K562 (cell line): ENCODE measurements at regions not wholly inside any gene's neighbourhood (a gene's known extent, or its start where the extent isn't known, plus 50 kb on each side); places are given as distances from the start of the nearest gene placed in this dataset.
"Not testable (repeated sequence)": the region's sequence is repeated elsewhere in the genome, so short reads cannot be mapped to it uniquely, and the experiment has no call there.

Experiments used
- ATAC-seq: fragments of 200-7000 bp; cut with Tn5 transposase; 3 replicates; pipeline ENCODE4 v1.9.1; 2020; ENCODE audit warnings: moderate library complexity
- BruUV-seq: library from RNA; stranded (reverse); fragments of 400-500 nt; replicated peaks from 2 replicates; lab custom pipeline; 2021; lab: Mats Ljungman, UMichigan
- CTCF ChIA-PET: fragments of 300-600 bp; formaldehyde crosslinking; extraction: SDS; loops from one replicate; lab custom pipeline; 2021; ENCODE audit warnings: low intra/inter-chr PET ratio; lab: Yijun Ruan, JAX
- POLR2A ChIA-PET: fragments of 300-600, 350-650 bp; sonication (Branson Sonifier 250); formaldehyde crosslinking; extraction: SDS; loops from one replicate; lab custom pipeline; 2021; ENCODE audit warnings: antibody characterized with exemption, inconsistent platforms; lab: Yijun Ruan, JAX
- DNase-seq, 4 experiments: peaks; one replicate each; pipeline versions ENCODE4 v3.0.0 to v3.0.0-alpha.2; 2011 to 2018; ENCODE audit warnings: low spot score in 3 of 4, mixed read lengths in 3 of 4; ENCODE audit errors: extremely low read depth in 1 of 4
- FAIRE-seq: peaks from 2 replicates; lab custom pipeline; 2011; peaks lifted over from hg19 to GRCh38; lab: Jason Lieb, UNC
- H2AFZ ChIP-seq: 2 replicates; pipeline ENCODE4 v1.6.0; 2011; ENCODE audit warnings: low read depth, low read length, control low read depth, inconsistent platforms
- H3K27ac ChIP-seq: fragments of 200-600 bp; 3 replicates; pipeline ENCODE4 v1.8.0; 2011; ENCODE audit warnings: low read depth, mild to moderate bottlenecking, control low read depth, inconsistent platforms, low read length, moderate library complexity, mixed read lengths; ENCODE audit errors: extremely low read depth
- H3K27me3 ChIP-seq, 2 experiments: fragments of 300-600 bp in 1 of 2; 2 replicates in 1 of 2; 3 replicates in 1 of 2; pipeline versions ENCODE4 v1.6.0 to v1.8.0; 2011; ENCODE audit warnings: inconsistent platforms in 2 of 2, low read length in 2 of 2, mild to moderate bottlenecking in 1 of 2, mixed read lengths in 1 of 2, moderate library complexity in 1 of 2; ENCODE audit not compliant: control insufficient read depth in 2 of 2, insufficient read depth in 2 of 2
- H3K36me3 ChIP-seq: fragments of 300-600 bp; 3 replicates; pipeline ENCODE4 v1.8.0; 2011; ENCODE audit warnings: mild to moderate bottlenecking, low read length, inconsistent platforms; ENCODE audit not compliant: control insufficient read depth, insufficient read depth
- H3K4me1 ChIP-seq, 2 experiments: fragments of 200-600 bp in 1 of 2; replicated peaks in 1 of 2; 2 replicates in 1 of 2; 3 replicates in 1 of 2; pipeline versions ENCODE4 v1.5.1 to v1.8.0; 2011; ENCODE audit warnings: inconsistent platforms in 2 of 2, low read length in 2 of 2, mild to moderate bottlenecking in 1 of 2, mixed read lengths in 1 of 2, moderate library complexity in 1 of 2; ENCODE audit not compliant: control insufficient read depth in 2 of 2, insufficient read depth in 2 of 2
- H3K4me2 ChIP-seq: 2 replicates; pipeline ENCODE4 v1.6.1; 2011; ENCODE audit warnings: low read length, control low read depth, inconsistent platforms, mixed read lengths; ENCODE audit not compliant: insufficient read depth
- H3K4me3 ChIP-seq: fragments of 200-600 bp; sonication (generic), shearing (Covaris generic); 2 replicates; pipeline ENCODE4 v1.5.1; 2016; ENCODE audit warnings: control low read depth, inconsistent platforms
- H3K79me2 ChIP-seq: fragments of 200-600 bp; 3 replicates; pipeline ENCODE4 v1.8.0; 2011; ENCODE audit warnings: low read length, inconsistent platforms; ENCODE audit not compliant: control insufficient read depth, insufficient read depth
- H3K9ac ChIP-seq, 2 experiments: 2 replicates each; pipeline versions ENCODE4 v1.6.0 to v1.6.1; 2011; ENCODE audit warnings: low read depth in 2 of 2, low read length in 2 of 2, control low read depth in 1 of 2, inconsistent platforms in 1 of 2, mild to moderate bottlenecking in 1 of 2, mixed read lengths in 1 of 2; ENCODE audit not compliant: insufficient read depth in 1 of 2
- H3K9me1 ChIP-seq: one replicate; pipeline ENCODE4 v1.6.0; 2011; ENCODE audit warnings: inconsistent platforms, mild to moderate bottlenecking, low read length, moderate library complexity; ENCODE audit not compliant: control insufficient read depth, insufficient read depth
- H3K9me3 ChIP-seq: replicated peaks from 2 replicates; pipeline ENCODE4 v1.5.1; 2011; ENCODE audit warnings: low read depth, low read length, inconsistent platforms; ENCODE audit not compliant: control insufficient read depth, insufficient read depth
- H4K20me1 ChIP-seq: replicated peaks from 2 replicates; pipeline ENCODE4 v1.6.1; 2011; ENCODE audit warnings: low read length, inconsistent platforms, mixed read lengths; ENCODE audit not compliant: control insufficient read depth, insufficient read depth
- ARID3A ChIP-seq: IDR thresholded peaks from 2 replicates; pipeline ENCODE4 v1.6.1; 2012; ENCODE audit warnings: low read depth, low read length, improper control_type of control experiment, borderline replicate concordance
- ARNT ChIP-seq, 2 experiments: fragments of 450-650 bp; IDR thresholded peaks; 2 replicates each; pipeline ENCODE4 v1.6.1; 2016; ENCODE audit warnings: mild to moderate bottlenecking in 1 of 2
- ASH1L ChIP-seq: fragments of 450-650 bp; IDR thresholded peaks from 2 replicates; pipeline ENCODE4 v1.6.1; 2018; ENCODE audit warnings: borderline replicate concordance, mild to moderate bottlenecking, low read depth; ENCODE audit not compliant: partially characterized antibody
- ATF3 ChIP-seq, 2 experiments: fragments of 450-650 bp in 1 of 2; sonication (generic) in 1 of 2; formaldehyde crosslinking in 1 of 2; IDR thresholded peaks in 1 of 2; conservative IDR thresholded peaks in 1 of 2; 2 replicates each; pipeline versions ENCODE4 v1.6.1 to v1.8.1; 2016 to 2023; ENCODE audit warnings: mild to moderate bottlenecking in 2 of 2, moderate library complexity in 2 of 2, inconsistent platforms in 1 of 2, missing genetic modification reagents in 1 of 2
- C11orf30 ChIP-seq: fragments of 450-650 bp; IDR thresholded peaks from 2 replicates; pipeline ENCODE4 v1.6.1; 2016; ENCODE audit warnings: low read depth, mild to moderate bottlenecking
- GABPA ChIP-seq: fragments of 200-800 bp; sonication (Bioruptor generic); conservative IDR thresholded peaks from 2 replicates; pipeline ENCODE4 v1.6.1; 2016; ENCODE audit warnings: low read depth, missing genetic modification characterization, missing compliant biosample characterization
- GATAD2A ChIP-seq: fragments of 450-650 bp; IDR thresholded peaks from 2 replicates; pipeline ENCODE4 v1.6.1; 2017
- MYBL2 ChIP-seq, 2 experiments: fragments of 450-650 bp in 1 of 2; sonication (generic) in 1 of 2; formaldehyde crosslinking in 1 of 2; IDR thresholded peaks; 2 replicates each; pipeline versions ENCODE4 v1.6.1 to v1.8.1; 2017 to 2022; ENCODE audit warnings: borderline replicate concordance in 1 of 2, inconsistent platforms in 1 of 2, low read depth in 1 of 2, mild to moderate bottlenecking in 1 of 2, missing genetic modification reagents in 1 of 2, moderate library complexity in 1 of 2
- TCF7L2 ChIP-seq: fragments of 150-350 bp; IDR thresholded peaks from 2 replicates; pipeline ENCODE4 v1.6.1; 2016; ENCODE audit warnings: low read depth, mild to moderate bottlenecking, low read length, moderate library complexity
- ZNF79 ChIP-seq: fragments of 250-450 bp; sonication (Bioruptor Pico); IDR thresholded peaks from 2 replicates; pipeline ENCODE4 v1.4.0; 2020; ENCODE audit warnings: low read depth, mild to moderate bottlenecking, moderate library complexity
- WGBS: fragments of 100-300 bp; shearing (Covaris generic); methylation state at CpG from one replicate; pipeline ENCODE4 v1.1.6; 2016; ENCODE audit warnings: low coverage, mixed read lengths; ENCODE audit not compliant: insufficient coverage; ENCODE audit errors: missing lambda C conversion rate; 5-methylcytosine and 5-hydroxymethylcytosine counted together
- in situ Hi-C: fragments of 300-500 bp; cut with MboI; formaldehyde crosslinking; loops from 4 replicates; pipeline ENCODE4 v1.15.0; 2018; ENCODE audit warnings: inconsistent platforms, mixed read lengths
- intact Hi-C: fragments of 100-400 bp; cut with micrococcal nuclease; formaldehyde crosslinking; loops from 2 replicates; pipeline ENCODE4 v1.14.2; 2022

DNA sequence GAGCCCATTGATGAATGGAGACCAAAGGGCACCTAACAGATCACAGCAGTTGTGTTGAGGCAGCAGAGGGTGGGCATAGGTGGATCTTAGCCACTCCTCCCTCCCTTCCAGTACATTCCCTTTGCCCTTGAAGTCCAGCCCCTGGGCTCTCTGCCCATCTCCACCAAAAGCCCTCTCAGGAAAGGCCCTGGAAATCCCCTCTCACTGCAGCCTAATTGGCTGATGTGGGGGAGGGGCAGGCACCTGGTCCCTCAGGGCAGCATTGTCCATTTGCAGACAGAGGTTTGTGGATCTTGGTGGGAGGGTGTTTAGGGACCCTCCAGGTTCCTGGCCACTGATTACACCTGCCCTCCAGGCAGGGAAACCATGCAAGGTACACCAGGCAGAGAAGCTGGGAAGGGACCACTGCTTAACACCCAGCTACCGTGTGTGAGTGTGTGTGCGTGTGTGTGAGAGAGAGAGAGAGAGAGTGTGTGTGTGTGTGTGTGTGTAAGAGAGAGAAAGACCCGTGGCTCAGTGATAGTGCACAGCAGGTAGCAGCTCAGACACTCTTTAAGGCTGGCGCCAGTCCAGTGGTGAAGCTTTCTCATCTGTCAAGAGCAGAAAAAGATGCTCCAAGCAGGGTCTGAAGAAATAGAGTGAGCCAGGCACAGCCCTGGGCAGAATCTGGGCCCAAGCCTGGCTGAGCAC lies 71.1 kb downstream of the MATN1 start (continued):
- TF ChIP-seq ZNF79 = no peak

- in situ Hi-C loops, FAIRE-seq, ATAC-seq, H4K20me1 ChIP-seq, POLR2A ChIA-PET, H3K9me1 ChIP-seq, H3K4me2 ChIP-seq, H3K4me1 ChIP-seq, CTCF ChIA-PET, H3K4me3 ChIP-seq, H3K9ac ChIP-seq, H3K27ac ChIP-seq, BruUV-seq, H3K79me2 ChIP-seq, intact Hi-C loops, DNase-seq, H3K9me3 ChIP-seq, H2AFZ ChIP-seq, H3K36me3 ChIP-seq: not testable (repeated sequence)
- peaks cover 8 to 30% of the 10 kb centered on the region in 2 experiments; a peak in 4 of 5 replicates for H3K27me3 ChIP-seq
- no CpG with 5 or more reads among the region's 5 CpGs for whole genome bisulfite sequencing
Observed at GRCh38 chr1:30651395-30651794, 72.0 kb downstream of the MATN1 start.

DNA sequence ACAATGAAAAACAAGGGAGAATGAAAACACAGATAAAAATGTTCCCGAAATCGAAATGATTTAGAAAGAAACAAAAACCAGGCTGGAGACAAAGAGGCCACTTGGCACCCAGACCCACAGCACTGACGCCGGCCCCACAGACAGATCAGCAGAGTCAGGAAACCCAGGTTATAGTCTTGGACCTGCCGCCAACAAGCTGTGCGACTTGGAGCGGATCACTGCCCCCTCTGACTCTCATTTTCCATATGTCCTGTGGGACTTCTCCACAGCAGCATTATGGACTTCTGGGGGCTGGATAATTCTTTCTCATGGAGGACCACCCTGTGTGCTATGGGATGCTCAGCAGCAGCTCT lies 72.4 kb downstream of the MATN1 start:
- no peak overlapping the region for H3K4me2 ChIP-seq
- ATAC-seq (no peak), FAIRE-seq (no peak), DNase-seq (no peak)
- H3K79me2 ChIP-seq = no peaks in the 10 kb centered on the region
- peaks cover 7% of the 10 kb centered on the region for H3K9me1 ChIP-seq
- no peak overlapping the region for H3K27ac ChIP-seq
- WGBS = under 1% methylated on average over 7 of the region's 7 CpGs
- intact Hi-C loops (no loop called here), in situ Hi-C loops (no loop called here)
- POLR2A ChIA-PET = no interaction called here
- H3K9me3 ChIP-seq = no peaks in the 10 kb centered on the region
- H3K27me3 ChIP-seq = peaks cover 8 to 30% of the 10 kb centered on the region in 2 experiments; a peak in 4 of 5 replicates
- H3K4me1 ChIP-seq = no peaks in the 10 kb centered on the region
- no peak overlapping the region for H3K4me3 ChIP-seq
- H2AFZ ChIP-seq = no peak overlapping the region
- peaks cover 4% of the 10 kb centered on the region; the same call in 1 of the 2 replicates for H4K20me1 ChIP-seq
- no TSS peak for BruUV-seq
- H3K36me3 ChIP-seq = no peaks in the 10 kb centered on the region
- CTCF ChIA-PET = no interaction called here
- H3K9ac ChIP-seq = no peak overlapping the region
- TF ChIP-seq ARID3A = no peak
- no peak for TF ChIP-seq C11orf30
- no peak for TF ChIP-seq ATF3 (IDR thresholded peaks at IDR 0.05)
- TF ChIP-seq ATF3 (CRISPR knock-in tag; conservative IDR thresholded peaks at IDR 0.05) = no peak
- no peak for TF ChIP-seq MYBL2 (IDR thresholded peaks at IDR 0.05; ENCODE audit: low read depth)
- no peak for TF ChIP-seq MYBL2 (CRISPR knock-in tag; IDR thresholded peaks at IDR 0.05; ENCODE audit: borderline replicate concordance)
- TF ChIP-seq GABPA (tag) = no peak
- TF ChIP-seq TCF7L2 = no peak
- TF ChIP-seq ARNT (IDR thresholded peaks at IDR 0.05) = no peak
- no peak for TF ChIP-seq GATAD2A
- TF ChIP-seq ASH1L = no peak
